HG02852 (cell line): ENCODE measurements at regions not wholly inside any gene's neighbourhood (a gene's known extent, or its start where the extent isn't known, plus 50 kb on each side); places are given as distances from the start of the nearest gene placed in this dataset.

Source experiments
- ATAC-seq: cut with Tn5 transposase; IDR thresholded peaks from one replicate; pipeline ENCODE4 v1.9.1; 2021; ENCODE audit warnings: mild to moderate bottlenecking, moderate library complexity; ENCODE audit not compliant: unreplicated experiment

GRCh38 chrX:10047133-10047532 is 80.0 kb downstream of the CLDN34 start:
- no peak for ATAC-seq

- ATAC-seq = no peak
Observed at GRCh38 chrX:10047631-10048030, 80.5 kb downstream of the CLDN34 start.

- ATAC-seq = no peak
Observed at GRCh38 chrX:10048076-10048475, 80.9 kb downstream of the CLDN34 start.

- ATAC-seq = no peak
Observed at GRCh38 chrX:10048707-10049106, 81.5 kb downstream of the CLDN34 start.

GRCh38 chrX:10049236-10049635 is 82.1 kb downstream of the CLDN34 start:
- no peak for ATAC-seq

- no peak for ATAC-seq
Observed at GRCh38 chrX:10050481-10050880, 83.3 kb downstream of the CLDN34 start.

- no peak for ATAC-seq
Observed at GRCh38 chrX:10051866-10052480, 84.8 kb downstream of the CLDN34 start.

- ATAC-seq = no peak
Observed at GRCh38 chrX:10052906-10053625, 85.9 kb downstream of the CLDN34 start.

GRCh38 chrX:10054396-10054795 is 87.2 kb downstream of the CLDN34 start:
- ATAC-seq = no peak

- ATAC-seq = no peak
Observed at GRCh38 chrX:10055430-10055829, 88.3 kb downstream of the CLDN34 start.

- ATAC-seq = peak; percentile 73
Observed at GRCh38 chrX:10062352-10062751, 94.4 kb upstream of the CLCN4 start.

- no peak for ATAC-seq
Observed at GRCh38 chrX:10062980-10063379, 93.8 kb upstream of the CLCN4 start.

- no peak for ATAC-seq
Observed at GRCh38 chrX:10064736-10065135, 92.0 kb upstream of the CLCN4 start.

- no peak for ATAC-seq
Observed at GRCh38 chrX:10070714-10071436, 85.9 kb upstream of the CLCN4 start.

- ATAC-seq = no peak
Observed at GRCh38 chrX:10071451-10072144, 85.2 kb upstream of the CLCN4 start.

GRCh38 chrX:10072786-10073568 is 83.8 kb upstream of the CLCN4 start:
- ATAC-seq = no peak

- ATAC-seq = no peak
Observed at GRCh38 chrX:10073671-10074070, 83.1 kb upstream of the CLCN4 start.

- ATAC-seq = no peak
Observed at GRCh38 chrX:10074241-10074941, 82.4 kb upstream of the CLCN4 start.

GRCh38 chrX:10076765-10077164 is 80.0 kb upstream of the CLCN4 start:
- no peak for ATAC-seq
